H1 (cell line): ENCODE measurements at regions not wholly inside any gene's neighbourhood (a gene's known extent, or its start where the extent isn't known, plus 50 kb on each side); places are given as distances from the start of the nearest gene placed in this dataset.

ENCODE experiments used
- CTCF ChIA-PET: fragments of 300-600 bp; sonication (Branson Sonifier 250); formaldehyde crosslinking; loops from one replicate; lab custom pipeline; 2021; ENCODE audit not compliant: partially characterized antibody; lab: Charles Lee
- POLR2A ChIA-PET: fragments of 300-600 bp; sonication (Branson Sonifier 250); formaldehyde crosslinking; loops from one replicate; lab custom pipeline; 2021; ENCODE audit warnings: inconsistent platforms; ENCODE audit not compliant: partially characterized antibody; lab: Charles Lee
- DNase-seq, 2 experiments: peaks; one replicate each; pipeline versions ENCODE4 v3.0.0 to v3.0.0-alpha.2; 2010 to 2022; ENCODE audit warnings: low spot score in 2 of 2, low read depth in 1 of 2, mixed read lengths in 1 of 2
- FAIRE-seq: peaks from 2 replicates; lab custom pipeline; 2011; peaks lifted over from hg19 to GRCh38; lab: Jason Lieb, UNC
- H2AFZ ChIP-seq: 2 replicates; pipeline ENCODE4 v1.8.1; 2012; ENCODE audit warnings: low read length, inconsistent platforms
- H2AK5ac ChIP-seq: 2 replicates; pipeline ENCODE4 v1.6.1; 2013; ENCODE audit warnings: low read depth, low read length
- H2BK120ac ChIP-seq: replicated peaks from 2 replicates; pipeline ENCODE3; 2013; ENCODE audit warnings: low read depth, low read length, inconsistent platforms
- H2BK12ac ChIP-seq: 2 replicates; pipeline ENCODE4 v1.6.1; 2013; ENCODE audit warnings: low read depth, low read length
- H2BK15ac ChIP-seq: 2 replicates; pipeline ENCODE4 v1.6.1; 2013; ENCODE audit warnings: low read length
- H2BK20ac ChIP-seq: 2 replicates; pipeline ENCODE4 v1.6.1; 2013; ENCODE audit warnings: low read length
- H2BK5ac ChIP-seq: 2 replicates; pipeline ENCODE4 v1.6.1; 2013; ENCODE audit warnings: low read depth, low read length
- H3K14ac ChIP-seq: 2 replicates; pipeline ENCODE4 v1.6.1; 2013; ENCODE audit warnings: inconsistent platforms; ENCODE audit not compliant: insufficient read length
- H3K18ac ChIP-seq: 2 replicates; pipeline ENCODE4 v1.6.1; 2013; ENCODE audit warnings: low read length; ENCODE audit errors: extremely low read depth
- H3K23ac ChIP-seq: 2 replicates; pipeline ENCODE4 v1.6.1; 2013; ENCODE audit warnings: inconsistent platforms; ENCODE audit not compliant: insufficient read length
- H3K23me2 ChIP-seq: 2 replicates; pipeline ENCODE4 v1.6.1; 2013; ENCODE audit warnings: low read depth, low read length
- H3K27ac ChIP-seq: 2 replicates; pipeline ENCODE4 v1.6.1; 2011; ENCODE audit warnings: low read depth, low read length, inconsistent platforms
- H3K27me3 ChIP-seq, 4 experiments: replicated peaks in 1 of 4; 1 replicate in 1 of 4; 2 replicates in 3 of 4; pipeline versions ENCODE4 v1.6.1 to v1.8.1; 2011 to 2013; ENCODE audit warnings: low read length in 3 of 4, mild to moderate bottlenecking in 3 of 4, inconsistent platforms in 2 of 4, mixed read lengths in 2 of 4, moderate library complexity in 1 of 4; ENCODE audit not compliant: control insufficient read depth in 3 of 4, insufficient read depth in 3 of 4; ENCODE audit errors: extremely low read depth in 1 of 4
- H3K36me3 ChIP-seq, 4 experiments: 2 replicates each; pipeline versions ENCODE4 v1.6.1 to v1.8.1; 2011 to 2013; ENCODE audit warnings: mild to moderate bottlenecking in 4 of 4, low read length in 3 of 4, moderate library complexity in 2 of 4, control low read depth in 1 of 4, inconsistent platforms in 1 of 4; ENCODE audit not compliant: insufficient read depth in 4 of 4, control insufficient read depth in 2 of 4
- H3K4ac ChIP-seq: replicated peaks from 2 replicates; pipeline ENCODE3; 2013; ENCODE audit warnings: low read length, low read depth, mixed read lengths, inconsistent platforms; ENCODE audit not compliant: insufficient read length
- H3K4me1 ChIP-seq, 4 experiments: replicated peaks in 1 of 4; 1 replicate in 1 of 4; 2 replicates in 3 of 4; pipeline versions ENCODE4 v1.6.1 to v1.8.1; 2011 to 2013; ENCODE audit warnings: low read length in 3 of 4, inconsistent platforms in 2 of 4, mixed read lengths in 1 of 4; ENCODE audit not compliant: insufficient read depth in 4 of 4, control insufficient read depth in 3 of 4
- H3K4me2 ChIP-seq, 2 experiments: 2 replicates each; pipeline versions ENCODE4 v1.6.1 to v1.8.1; 2011 to 2013; ENCODE audit warnings: low read depth in 2 of 2, low read length in 2 of 2, control low read depth in 1 of 2, inconsistent platforms in 1 of 2, mild to moderate bottlenecking in 1 of 2; ENCODE audit not compliant: insufficient read depth in 1 of 2
- H3K4me3 ChIP-seq, 4 experiments: fragments of 200-600, 300-600 bp in 1 of 4; sonication (generic), shearing (Covaris generic), sonication (Bioruptor Twin) in 1 of 4; 2 replicates each; pipeline versions ENCODE4 v1.5.1 to v1.8.1; 2011 to 2016; ENCODE audit warnings: low read length in 4 of 4, low read depth in 3 of 4, control low read depth in 2 of 4, inconsistent platforms in 2 of 4, mild to moderate bottlenecking in 2 of 4, mixed read lengths in 1 of 4, moderate library complexity in 1 of 4; ENCODE audit not compliant: insufficient read depth in 2 of 4; ENCODE audit errors: extremely low read depth in 1 of 4
- H3K56ac ChIP-seq: replicated peaks from 2 replicates; pipeline ENCODE3; 2013; ENCODE audit warnings: low read depth, mild to moderate bottlenecking, mixed read lengths, low read length, inconsistent platforms; ENCODE audit not compliant: insufficient read length
- H3K79me1 ChIP-seq: 2 replicates; pipeline ENCODE4 v1.6.1; 2013; ENCODE audit warnings: low read depth, low read length, control low read depth
- H3K79me2 ChIP-seq, 2 experiments: 2 replicates each; pipeline versions ENCODE4 v1.6.1 to v1.8.1; 2012 to 2013; ENCODE audit warnings: low read length in 2 of 2, mild to moderate bottlenecking in 2 of 2, inconsistent platforms in 1 of 2; ENCODE audit not compliant: insufficient read depth in 2 of 2, control insufficient read depth in 1 of 2
- H3K9ac ChIP-seq, 4 experiments: replicated peaks in 1 of 4; 1 replicate in 1 of 4; 2 replicates in 3 of 4; pipeline versions ENCODE4 v1.6.1 to v1.8.1; 2011 to 2013; ENCODE audit warnings: low read depth in 3 of 4, low read length in 3 of 4, control low read depth in 2 of 4, mild to moderate bottlenecking in 2 of 4, moderate library complexity in 2 of 4, inconsistent platforms in 1 of 4; ENCODE audit errors: extremely low read depth in 1 of 4
- H3K9me3 ChIP-seq, 2 experiments: 2 replicates each; pipeline versions ENCODE4 v1.6.1 to v1.8.1; 2012 to 2013; ENCODE audit warnings: mild to moderate bottlenecking in 2 of 2, moderate library complexity in 2 of 2, control low read depth in 1 of 2, inconsistent platforms in 1 of 2, low read depth in 1 of 2, low read length in 1 of 2, mixed read lengths in 1 of 2; ENCODE audit not compliant: insufficient read depth in 2 of 2
- H4K20me1 ChIP-seq, 2 experiments: replicated peaks in 1 of 2; 2 replicates each; pipeline versions ENCODE3 to v1.8.1; 2011 to 2013; ENCODE audit warnings: inconsistent platforms in 2 of 2, low read length in 2 of 2, mild to moderate bottlenecking in 1 of 2; ENCODE audit not compliant: insufficient read depth in 2 of 2, control insufficient read depth in 1 of 2
- H4K5ac ChIP-seq: 2 replicates; pipeline ENCODE4 v1.6.1; 2013; ENCODE audit warnings: low read length, low read depth, mixed read lengths, inconsistent platforms; ENCODE audit not compliant: insufficient read length
- H4K8ac ChIP-seq: 2 replicates; pipeline ENCODE4 v1.8.0; 2013; ENCODE audit warnings: mild to moderate bottlenecking, moderate library complexity, low read length, inconsistent platforms; ENCODE audit not compliant: insufficient read depth; ENCODE audit errors: extremely low read depth
- H4K91ac ChIP-seq: replicated peaks from 2 replicates; pipeline ENCODE3; 2013; ENCODE audit warnings: low read length, mixed read lengths, inconsistent platforms; ENCODE audit not compliant: insufficient read length
- EGR1 ChIP-seq: IDR thresholded peaks from 2 replicates; pipeline ENCODE4 v1.6.1; 2011; ENCODE audit warnings: low read depth, low read length, borderline replicate concordance
- KDM1A ChIP-seq: fragments of 200-600, 300-600 bp; sonication (generic); IDR thresholded peaks from 2 replicates; pipeline ENCODE4 v1.7.1; 2016; ENCODE audit warnings: mild to moderate bottlenecking, low read length, borderline replicate concordance
- RBBP5 ChIP-seq: IDR thresholded peaks from 2 replicates; pipeline ENCODE4 v1.7.1; 2012; ENCODE audit warnings: low read depth, mild to moderate bottlenecking, inconsistent platforms, low read length, moderate library complexity, borderline replicate concordance
- SRF ChIP-seq: IDR thresholded peaks from 2 replicates; pipeline ENCODE4 v1.6.1; 2011; ENCODE audit warnings: mild to moderate bottlenecking, low read depth, low read length, moderate library complexity
- WGBS, 2 experiments: shearing (Covaris generic) in 1 of 2; methylation state at CpG; one replicate each; pipeline versions ENCODE4 v1.1.6 to v1.1.7; 2013 to 2015; ENCODE audit warnings: low lambda C conversion rate in 2 of 2, mixed read lengths in 2 of 2, inconsistent platforms in 1 of 2, low coverage in 1 of 2, missing lambda C conversion rate in 1 of 2; ENCODE audit not compliant: insufficient replicate concordance in 2 of 2, insufficient coverage in 1 of 2, insufficient read length in 1 of 2; ENCODE audit errors: extremely low coverage in 1 of 2, missing lambda C conversion rate in 1 of 2; 5-methylcytosine and 5-hydroxymethylcytosine counted together
- TF ChIP-seq, protein P1 (sequence below): IDR thresholded peaks from 2 replicates; pipeline ENCODE4 v1.6.1; 2012; ENCODE audit warnings: inconsistent platforms

GRCh38 chr2:238645716-238646115 is 202.2 kb upstream of the TWIST2 start:
- Histone ChIP-seq H4K20me1 (no peaks in the 10 kb centered on the region), H3K9me3 (peaks cover 0 to 4% of the 10 kb centered on the region in 2 experiments; a peak in 1 of 4 replicates), H3K4ac (no peak overlapping the region), H3K79me1 (no peaks in the 10 kb centered on the region), H2AFZ (no peak overlapping the region), H4K8ac (no peak overlapping the region), H3K23ac (no peak overlapping the region), H3K56ac (no peak overlapping the region), H4K5ac (no peak overlapping the region), H3K4me2 (no peak overlapping the region), H2BK20ac (no peak overlapping the region), H3K18ac (no peak overlapping the region), H2BK12ac (no peak overlapping the region), H2BK15ac (no peak overlapping the region), H2AK5ac (no peak overlapping the region), H3K79me2 (no peaks in the 10 kb centered on the region), H3K27me3 (no peaks in the 10 kb centered on the region), H3K36me3 (no peaks in the 10 kb centered on the region), H2BK120ac (no peak overlapping the region), H3K9ac (no peak overlapping the region), H3K14ac (no peak overlapping the region), H3K4me3 (no peak overlapping the region), H3K23me2 (no peaks in the 10 kb centered on the region), H4K91ac (no peak overlapping the region), H2BK5ac (no peak overlapping the region), H3K4me1 (no peaks in the 10 kb centered on the region), H3K27ac (no peak overlapping the region)
- TF ChIP-seq KDM1A (no peak), RBBP5 (no peak), EGR1 (no peak), SRF (no peak)
- TF ChIP-seq, protein P1, sequence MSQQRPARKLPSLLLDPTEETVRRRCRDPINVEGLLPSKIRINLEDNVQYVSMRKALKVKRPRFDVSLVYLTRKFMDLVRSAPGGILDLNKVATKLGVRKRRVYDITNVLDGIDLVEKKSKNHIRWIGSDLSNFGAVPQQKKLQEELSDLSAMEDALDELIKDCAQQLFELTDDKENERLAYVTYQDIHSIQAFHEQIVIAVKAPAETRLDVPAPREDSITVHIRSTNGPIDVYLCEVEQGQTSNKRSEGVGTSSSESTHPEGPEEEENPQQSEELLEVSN = no peak
- no peak for DNase-seq
- ChIA-PET POLR2A (no interaction called here), CTCF (no interaction called here)
- 83% methylated on average over 1 of the region's 1 CpG; no CpG with 5 or more reads in 1 of the 2 experiments for WGBS, 2 experiments
- FAIRE-seq = no peak
